HG03159 (cell line): ENCODE measurements at regions not wholly inside any gene's neighbourhood (a gene's known extent, or its start where the extent isn't known, plus 50 kb on each side); places are given as distances from the start of the nearest gene placed in this dataset.
"Not testable (repeated sequence)": the region's sequence is repeated elsewhere in the genome, so short reads cannot be mapped to it uniquely, and the experiment has no call there.

Experiments
- ATAC-seq: cut with Tn5 transposase; IDR thresholded peaks from one replicate; pipeline ENCODE4 v1.9.1; 2021; ENCODE audit warnings: mild to moderate bottlenecking, moderate library complexity; ENCODE audit not compliant: unreplicated experiment

- ATAC-seq: not testable (repeated sequence)
Observed at GRCh38 chr5:97234380-97234779, 51.3 kb upstream of the RIOK2 start.

- no peak for ATAC-seq
Observed at GRCh38 chr5:97242341-97242740, 59.3 kb upstream of the RIOK2 start.

GRCh38 chr5:97243353-97243752 is 60.3 kb upstream of the RIOK2 start:
- ATAC-seq: no peak

GRCh38 chr5:97245386-97245785 is 62.3 kb upstream of the RIOK2 start:
- no peak for ATAC-seq

- no peak for ATAC-seq
Observed at GRCh38 chr5:97250113-97250512, 67.1 kb upstream of the RIOK2 start.

- ATAC-seq: no peak
Observed at GRCh38 chr5:97266076-97266475, 83.0 kb upstream of the RIOK2 start.

GRCh38 chr5:97266576-97266975 is 83.5 kb upstream of the RIOK2 start:
- ATAC-seq: no peak

GRCh38 chr5:97267767-97268166 is 84.7 kb upstream of the RIOK2 start:
- no peak for ATAC-seq

- ATAC-seq: no peak
Observed at GRCh38 chr5:97276474-97277120, 93.5 kb upstream of the RIOK2 start.

GRCh38 chr5:97281257-97281656 is 98.2 kb upstream of the RIOK2 start:
- no peak for ATAC-seq

GRCh38 chr5:97297063-97297703 is 114.1 kb upstream of the RIOK2 start:
- ATAC-seq: peak; percentile 99

GRCh38 chr5:97297704-97298091 is 114.7 kb upstream of the RIOK2 start:
- ATAC-seq: no peak

GRCh38 chr5:97301181-97301580 is 118.1 kb upstream of the RIOK2 start:
- ATAC-seq: not testable (repeated sequence)

- ATAC-seq: no peak
Observed at GRCh38 chr5:97338729-97339128, 155.7 kb upstream of the RIOK2 start.

GRCh38 chr5:97355775-97356174 is 172.7 kb upstream of the RIOK2 start:
- peak; percentile 97 for ATAC-seq

- no peak for ATAC-seq
Observed at GRCh38 chr5:97363577-97363976, 180.5 kb upstream of the RIOK2 start.

- ATAC-seq: no peak
Observed at GRCh38 chr5:97364731-97365130, 181.7 kb upstream of the RIOK2 start.

GRCh38 chr5:97365163-97365845 is 182.3 kb upstream of the RIOK2 start:
- ATAC-seq: no peak

GRCh38 chr5:97365918-97366317 is 182.9 kb upstream of the RIOK2 start:
- ATAC-seq: no peak

- no peak for ATAC-seq
Observed at GRCh38 chr5:97375959-97376358, 192.9 kb upstream of the RIOK2 start.

- ATAC-seq: no peak
Observed at GRCh38 chr5:97377582-97377981, 194.5 kb upstream of the RIOK2 start.

GRCh38 chr5:97383996-97384395 is 200.9 kb upstream of the RIOK2 start:
- ATAC-seq: no peak
